ENCODE measurements at regions not wholly inside any gene's neighbourhood (a gene's known extent, or its start where the extent isn't known, plus 50 kb on each side); places are given as distances from the start of the nearest gene placed in this dataset.
A peak's percentile ranks its signal among the peaks of the same experiment; 100 is the strongest.

- Histone ChIP-seq H3K36me3 (ENCODE audit: insufficient read depth, low read length) (no peaks in the 10 kb centered on the region), H3K9ac (ENCODE audit: insufficient read length) (no peak overlapping the region), H3K4me3 (no peak overlapping the region), H3K9me3 (ENCODE audit: low read depth, low read length) (no peaks in the 10 kb centered on the region), H3K27ac (no peak overlapping the region)
- DNase-seq (ENCODE audit: low read depth, low spot score): no peak
- TF ChIP-seq FOXP2 (optimal IDR thresholded peaks at IDR 0.05; ENCODE audit: control extremely low read depth, extremely low read length, insufficient read depth) (no peak), EZH2 (IDR thresholded peaks at IDR 0.05) (no peak), POLR2AphosphoS5 (IDR thresholded peaks at IDR 0.05; ENCODE audit: borderline replicate concordance, low read depth, low read length) (no peak)
These were observed 210.8 kb upstream of the FLRT2 start for GRCh38 chr14:85319101-85319500.

- Histone ChIP-seq H3K36me3 (ENCODE audit: insufficient read depth, low read length) (no peaks in the 10 kb centered on the region), H3K27ac (no peak overlapping the region), H3K9me3 (ENCODE audit: low read depth, low read length) (no peaks in the 10 kb centered on the region), H3K9ac (ENCODE audit: insufficient read length) (no peak overlapping the region), H3K4me3 (no peak overlapping the region)
- TF ChIP-seq POLR2AphosphoS5 (IDR thresholded peaks at IDR 0.05; ENCODE audit: borderline replicate concordance, low read depth, low read length) (no peak), EZH2 (IDR thresholded peaks at IDR 0.05) (no peak), FOXP2 (optimal IDR thresholded peaks at IDR 0.05; ENCODE audit: control extremely low read depth, extremely low read length, insufficient read depth) (no peak)
- no peak for DNase-seq (ENCODE audit: low read depth, low spot score)
These were observed 209.8 kb upstream of the FLRT2 start for GRCh38 chr14:85319998-85320630.

GRCh38 chr14:85325134-85326017 lies 204.6 kb upstream of the FLRT2 start:
- Histone ChIP-seq H3K4me3 (no peak overlapping the region), H3K9me3 (ENCODE audit: low read depth, low read length) (no peaks in the 10 kb centered on the region), H3K27ac (no peak overlapping the region), H3K36me3 (ENCODE audit: insufficient read depth, low read length) (no peaks in the 10 kb centered on the region), H3K9ac (ENCODE audit: insufficient read length) (no peak overlapping the region)
- TF ChIP-seq FOXP2 (optimal IDR thresholded peaks at IDR 0.05; ENCODE audit: control extremely low read depth, extremely low read length, insufficient read depth): no peak
- TF ChIP-seq EZH2 (IDR thresholded peaks at IDR 0.05): no peak
- TF ChIP-seq POLR2AphosphoS5 (IDR thresholded peaks at IDR 0.05; ENCODE audit: borderline replicate concordance, low read depth, low read length): no peak
- no peak for DNase-seq (ENCODE audit: low read depth, low spot score)

GRCh38 chr14:85332401-85332800 lies 197.5 kb upstream of the FLRT2 start:
- DNase-seq (ENCODE audit: low read depth, low spot score): no peak
- Histone ChIP-seq H3K9ac (ENCODE audit: insufficient read length) (no peak overlapping the region), H3K36me3 (ENCODE audit: insufficient read depth, low read length) (no peaks in the 10 kb centered on the region), H3K4me3 (0 out of 2 replicates have a peak overlapping the region, but pooled peaks have one; percentile 0), H3K27ac (peak overlapping the region; percentile 12), H3K9me3 (ENCODE audit: low read depth, low read length) (no peaks in the 10 kb centered on the region)
- no peak for TF ChIP-seq POLR2AphosphoS5 (IDR thresholded peaks at IDR 0.05; ENCODE audit: borderline replicate concordance, low read depth, low read length)
- TF ChIP-seq EZH2 (IDR thresholded peaks at IDR 0.05): no peak
- no peak for TF ChIP-seq FOXP2 (optimal IDR thresholded peaks at IDR 0.05; ENCODE audit: control extremely low read depth, extremely low read length, insufficient read depth)

GRCh38 chr14:85333313-85333712 lies 196.6 kb upstream of the FLRT2 start:
- no peak overlapping the region for H3K27ac ChIP-seq
- H3K9ac ChIP-seq (ENCODE audit: insufficient read length): no peak overlapping the region
- H3K4me3 ChIP-seq: no peak overlapping the region
- H3K9me3 ChIP-seq (ENCODE audit: low read depth, low read length): no peaks in the 10 kb centered on the region
- no peak for DNase-seq (ENCODE audit: low read depth, low spot score)
- TF ChIP-seq POLR2AphosphoS5 (IDR thresholded peaks at IDR 0.05; ENCODE audit: borderline replicate concordance, low read depth, low read length) (no peak), FOXP2 (optimal IDR thresholded peaks at IDR 0.05; ENCODE audit: control extremely low read depth, extremely low read length, insufficient read depth) (no peak), EZH2 (IDR thresholded peaks at IDR 0.05) (no peak)
- no peaks in the 10 kb centered on the region for H3K36me3 ChIP-seq (ENCODE audit: insufficient read depth, low read length)

GRCh38 chr14:85333841-85334240 lies 196.1 kb upstream of the FLRT2 start:
- Histone ChIP-seq H3K4me3 (no peak overlapping the region), H3K27ac (no peak overlapping the region), H3K9me3 (ENCODE audit: low read depth, low read length) (no peaks in the 10 kb centered on the region), H3K36me3 (ENCODE audit: insufficient read depth, low read length) (no peaks in the 10 kb centered on the region), H3K9ac (ENCODE audit: insufficient read length) (no peak overlapping the region)
- TF ChIP-seq POLR2AphosphoS5 (IDR thresholded peaks at IDR 0.05; ENCODE audit: borderline replicate concordance, low read depth, low read length) (no peak), FOXP2 (optimal IDR thresholded peaks at IDR 0.05; ENCODE audit: control extremely low read depth, extremely low read length, insufficient read depth) (no peak), EZH2 (IDR thresholded peaks at IDR 0.05) (no peak)
- DNase-seq (ENCODE audit: low read depth, low spot score): no peak

- no peak for DNase-seq (ENCODE audit: low read depth, low spot score)
- no peaks in the 10 kb centered on the region for H3K9me3 ChIP-seq (ENCODE audit: low read depth, low read length)
- H3K36me3 ChIP-seq (ENCODE audit: insufficient read depth, low read length): no peaks in the 10 kb centered on the region
- H3K27ac ChIP-seq: no peak overlapping the region
- no peak overlapping the region for H3K4me3 ChIP-seq
- TF ChIP-seq FOXP2 (optimal IDR thresholded peaks at IDR 0.05; ENCODE audit: control extremely low read depth, extremely low read length, insufficient read depth) (no peak), POLR2AphosphoS5 (IDR thresholded peaks at IDR 0.05; ENCODE audit: borderline replicate concordance, low read depth, low read length) (no peak), EZH2 (IDR thresholded peaks at IDR 0.05) (no peak)
- no peak overlapping the region for H3K9ac ChIP-seq (ENCODE audit: insufficient read length)
These were observed 195.6 kb upstream of the FLRT2 start for GRCh38 chr14:85334316-85334715.

GRCh38 chr14:85336257-85336656 lies 193.7 kb upstream of the FLRT2 start:
- H3K27ac ChIP-seq: no peak overlapping the region
- H3K4me3 ChIP-seq: no peak overlapping the region
- no peak overlapping the region for H3K9ac ChIP-seq (ENCODE audit: insufficient read length)
- H3K9me3 ChIP-seq (ENCODE audit: low read depth, low read length): no peaks in the 10 kb centered on the region
- no peak for TF ChIP-seq POLR2AphosphoS5 (IDR thresholded peaks at IDR 0.05; ENCODE audit: borderline replicate concordance, low read depth, low read length)
- no peak for TF ChIP-seq EZH2 (IDR thresholded peaks at IDR 0.05)
- TF ChIP-seq FOXP2 (optimal IDR thresholded peaks at IDR 0.05; ENCODE audit: control extremely low read depth, extremely low read length, insufficient read depth): no peak
- no peak for DNase-seq (ENCODE audit: low read depth, low spot score)
- no peaks in the 10 kb centered on the region for H3K36me3 ChIP-seq (ENCODE audit: insufficient read depth, low read length)
